ENCODE measurements at regions not wholly inside any gene's neighbourhood (a gene's known extent, or its start where the extent isn't known, plus 50 kb on each side); places are given as distances from the start of the nearest gene placed in this dataset.
A peak's percentile ranks its signal among the peaks of the same experiment; 100 is the strongest.

DNA sequence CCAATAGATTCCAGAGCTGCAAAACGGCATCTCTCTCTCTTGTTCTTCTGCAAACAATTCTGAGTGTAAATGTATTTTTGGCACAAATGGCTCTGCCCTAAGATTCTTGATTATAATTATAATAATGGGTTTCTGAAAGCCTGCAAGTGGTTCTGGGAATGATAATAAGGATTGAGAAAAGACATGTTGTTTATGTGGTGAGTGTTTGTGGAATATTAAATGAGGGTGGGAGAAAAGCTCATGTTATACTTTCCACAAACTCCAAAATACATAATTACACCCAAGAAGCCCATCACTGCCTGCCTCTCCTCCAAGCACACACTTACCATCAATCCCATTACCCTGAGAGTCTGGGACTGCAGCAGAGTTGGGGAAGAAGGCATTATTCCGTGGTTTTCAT is 460.0 kb upstream of the BRINP1 start:
- DNase-seq (ENCODE audit: low spot score): no peak

GRCh38 chr9:119827526-119827925 is 458.3 kb upstream of the BRINP1 start:
- no peak for DNase-seq (ENCODE audit: low spot score)

- no peak for DNase-seq (ENCODE audit: low spot score)
Observed at GRCh38 chr9:119827126-119827525, 457.9 kb upstream of the BRINP1 start.

GRCh38 chr9:119818726-119819435 is 449.6 kb upstream of the BRINP1 start:
- no peak for DNase-seq (ENCODE audit: low spot score)

DNA sequence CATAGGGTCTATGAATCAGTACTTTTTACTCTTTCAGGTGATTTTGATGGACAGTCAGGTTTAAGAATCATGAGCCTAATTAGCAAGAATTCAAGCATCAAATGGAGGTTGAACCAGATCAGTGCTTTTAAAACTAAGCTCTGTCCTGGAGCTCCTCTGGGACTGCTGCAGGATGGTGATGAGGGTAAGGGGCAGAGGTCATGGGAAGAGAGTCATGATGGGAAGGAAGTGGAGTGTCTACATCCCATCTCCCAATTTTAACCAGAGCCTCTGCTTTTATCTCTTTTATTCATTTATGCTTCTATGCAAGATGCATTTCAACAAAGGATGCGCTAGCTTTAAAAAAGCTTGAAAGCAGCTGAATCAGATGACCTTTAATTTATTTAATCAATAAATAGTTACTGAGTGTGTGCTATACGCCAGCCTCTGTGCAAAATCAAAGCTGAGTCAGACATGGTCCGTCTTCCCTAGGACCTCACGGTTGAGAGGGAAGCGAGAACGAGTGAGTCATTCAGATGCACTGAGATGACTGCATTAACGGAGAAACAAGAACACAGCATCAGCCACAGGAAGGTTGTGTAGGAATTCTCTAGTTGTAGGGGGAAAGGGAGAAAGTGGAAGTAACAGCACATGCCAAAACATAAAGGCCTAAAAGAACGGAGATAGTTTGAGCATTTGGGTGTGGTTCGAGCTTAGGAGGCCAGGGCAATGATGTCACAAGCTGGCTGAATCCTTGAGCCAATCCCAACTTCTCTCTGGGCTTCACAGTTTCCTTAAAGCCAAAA is 441.6 kb upstream of the BRINP1 start:
- DNase-seq (ENCODE audit: low spot score): no peak

GRCh38 chr9:119803679-119804078 is 434.4 kb upstream of the BRINP1 start:
- no peak for DNase-seq (ENCODE audit: low spot score)

GRCh38 chr9:119802621-119803020 is 433.4 kb upstream of the BRINP1 start:
- DNase-seq (ENCODE audit: low spot score): peak; percentile 84

- DNase-seq (ENCODE audit: low spot score): no peak
Observed at GRCh38 chr9:119802133-119802532, 432.9 kb upstream of the BRINP1 start.

GRCh38 chr9:119801311-119801710 is 432.1 kb upstream of the BRINP1 start:
- DNase-seq (ENCODE audit: low spot score): no peak

- no peak for DNase-seq (ENCODE audit: low spot score)
Observed at GRCh38 chr9:119795395-119795794, 426.2 kb upstream of the BRINP1 start.

GRCh38 chr9:119794836-119795235 is 425.6 kb upstream of the BRINP1 start:
- DNase-seq (ENCODE audit: low spot score): no peak

DNA sequence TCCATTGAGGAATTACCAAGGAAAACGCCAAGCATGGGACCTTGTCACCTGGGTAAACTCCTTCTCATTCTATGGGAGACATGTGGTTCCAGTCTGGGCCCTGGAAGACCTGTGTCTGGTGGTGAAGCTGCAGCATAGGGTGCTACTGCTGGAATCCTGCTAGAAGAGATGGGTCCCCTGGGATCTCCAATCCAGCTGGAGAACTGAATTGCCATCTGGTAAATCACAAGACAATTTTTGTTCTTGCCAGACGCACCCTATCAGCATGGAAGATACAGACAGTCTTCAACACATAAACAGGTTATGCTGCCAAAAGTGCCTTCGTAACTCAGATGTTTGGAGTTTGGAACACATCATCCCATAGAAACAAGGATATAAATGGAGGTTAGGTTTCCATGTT is 424.0 kb upstream of the BRINP1 start:
- DNase-seq (ENCODE audit: low spot score): no peak

DNA sequence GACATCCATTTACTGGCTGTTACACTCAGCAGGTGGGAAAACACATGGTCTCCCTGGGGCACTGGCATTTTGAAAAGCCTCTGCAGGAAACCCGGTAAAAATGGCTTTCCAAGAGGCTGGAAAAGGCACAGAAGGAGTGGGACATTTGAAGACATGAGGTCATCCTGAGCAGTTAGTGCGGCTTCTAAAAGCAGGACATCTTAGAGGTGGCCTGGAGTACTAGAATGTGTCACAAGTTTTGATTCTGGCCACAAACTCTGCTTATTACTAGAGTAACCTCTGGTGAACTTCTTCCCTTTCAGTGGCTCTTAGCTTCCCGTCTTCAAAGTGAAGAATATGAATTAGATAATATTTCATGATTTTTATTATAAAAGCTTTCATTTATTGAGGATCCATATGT is 423.0 kb upstream of the BRINP1 start:
- DNase-seq (ENCODE audit: low spot score): no peak

DNA sequence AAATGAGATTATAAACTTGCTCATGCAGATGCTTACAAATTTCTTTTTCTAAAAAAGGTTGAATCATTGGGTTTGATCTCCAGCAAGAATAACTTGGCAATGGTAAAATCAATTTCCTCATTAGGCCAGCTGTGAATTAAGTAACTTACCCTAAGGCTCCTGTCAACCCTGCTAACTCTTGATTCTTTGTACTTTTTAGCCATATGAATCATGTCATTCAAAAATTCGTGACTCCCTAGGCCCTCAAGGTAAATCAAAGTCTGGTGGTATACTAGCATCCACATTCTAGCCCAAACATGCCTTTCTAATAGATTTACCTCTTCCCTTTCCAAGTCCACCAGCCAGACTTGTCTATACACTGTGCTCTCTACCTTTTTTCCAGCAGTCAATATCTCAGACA is 420.8 kb upstream of the BRINP1 start:
- DNase-seq (ENCODE audit: low spot score): no peak

GRCh38 chr9:119788921-119789320 is 419.7 kb upstream of the BRINP1 start:
- no peak for DNase-seq (ENCODE audit: low spot score)

DNA sequence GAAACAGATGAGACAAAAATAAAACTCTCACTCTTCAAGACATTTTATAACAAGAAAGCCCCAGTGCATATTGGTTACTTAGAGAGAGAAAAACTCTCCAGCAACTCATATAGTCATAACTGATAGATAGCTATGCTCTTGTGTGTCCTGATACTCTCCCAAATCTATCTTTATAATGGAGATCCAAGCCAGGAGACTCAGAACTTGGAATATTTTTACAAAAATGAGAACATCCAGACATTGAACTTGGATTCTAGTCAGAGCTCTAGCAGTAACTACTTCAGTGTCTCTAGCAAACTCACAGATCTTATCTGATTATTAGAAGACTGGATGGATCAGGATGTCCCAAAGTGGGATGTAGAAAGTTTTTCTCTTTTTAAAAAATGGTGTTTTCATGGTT is 412.7 kb upstream of the BRINP1 start:
- DNase-seq (ENCODE audit: low spot score): no peak

DNA sequence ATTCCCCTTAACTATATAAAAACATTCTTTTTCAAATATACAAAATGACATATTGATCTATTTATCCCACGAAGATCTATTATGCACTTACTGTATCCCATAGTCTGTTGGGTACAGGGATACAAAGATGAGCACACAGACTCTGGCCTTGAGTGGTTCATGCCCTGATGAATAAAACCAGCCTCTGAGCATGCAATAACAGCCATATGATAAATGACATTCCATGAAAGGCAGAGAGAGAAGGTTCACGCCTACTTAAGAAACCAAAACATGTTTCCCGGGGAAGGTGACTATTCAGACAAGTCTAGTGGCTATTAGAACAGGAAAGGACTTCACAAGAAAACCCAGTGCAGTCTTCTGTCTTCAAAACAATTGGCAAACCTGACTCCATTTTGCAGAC is 406.2 kb upstream of the BRINP1 start:
- no peak for DNase-seq (ENCODE audit: low spot score)

DNA sequence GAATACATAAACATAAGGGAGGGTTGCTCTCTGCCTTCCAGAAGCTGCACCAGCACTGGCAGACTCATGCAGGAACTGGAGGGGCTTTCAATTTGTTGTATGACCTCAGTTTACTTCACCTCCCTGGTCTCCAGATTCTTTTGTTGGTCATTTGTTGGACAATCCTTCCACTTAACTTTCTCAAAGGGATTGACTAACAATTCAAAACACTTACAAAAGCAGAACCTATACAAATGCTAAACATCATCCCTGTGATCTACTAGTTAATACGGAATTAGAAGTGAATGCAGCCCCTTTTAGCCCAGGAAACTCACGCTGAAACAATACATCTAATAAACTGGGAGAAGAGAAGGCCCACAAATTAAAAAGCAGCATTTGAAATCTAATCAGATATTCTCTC is 404.6 kb upstream of the BRINP1 start:
- no peak for DNase-seq (ENCODE audit: low spot score)

GRCh38 chr9:119771341-119771740 is 402.1 kb upstream of the BRINP1 start:
- DNase-seq (ENCODE audit: low spot score): no peak

DNA sequence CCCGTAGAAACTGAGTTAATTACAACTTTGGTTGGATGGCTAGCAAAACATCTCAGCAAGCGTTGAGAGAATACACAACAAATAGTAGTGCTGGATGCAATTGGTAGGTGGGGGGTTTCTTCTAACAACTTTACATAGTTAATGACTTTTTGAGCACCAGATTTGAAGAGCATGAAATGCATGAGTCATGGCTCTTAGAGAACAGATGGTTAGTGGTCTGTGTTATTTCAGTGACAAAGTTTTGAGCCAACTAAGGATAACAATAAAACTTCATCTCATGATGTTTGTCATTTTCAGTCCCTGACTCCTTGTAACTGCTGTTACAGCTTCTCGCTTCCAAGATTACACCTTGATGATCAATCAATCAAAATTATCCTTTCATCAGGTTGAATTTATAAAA is 399.0 kb upstream of the BRINP1 start:
- no peak for DNase-seq (ENCODE audit: low spot score)

GRCh38 chr9:119765632-119766175 is 396.5 kb upstream of the BRINP1 start:
- no peak for DNase-seq (ENCODE audit: low spot score)

DNA sequence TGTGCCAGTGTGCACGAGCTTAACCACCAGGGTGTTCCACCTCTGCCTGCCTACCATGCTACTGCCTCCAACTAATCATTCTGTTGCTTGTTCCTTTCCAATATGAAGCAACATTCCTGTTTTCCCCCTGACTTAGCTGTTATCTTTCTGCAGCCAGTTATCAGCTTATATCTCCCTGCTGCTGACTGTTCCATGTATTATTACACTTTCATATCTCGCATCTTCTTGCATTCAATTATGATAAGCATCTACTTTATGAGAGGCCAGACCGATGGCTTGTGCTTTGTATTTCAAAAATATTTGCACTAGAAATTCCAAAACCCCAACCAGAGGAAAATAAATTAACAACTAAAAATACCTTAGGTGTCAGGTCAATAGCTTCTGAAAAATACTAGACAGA is 394.0 kb upstream of the BRINP1 start:
- DNase-seq (ENCODE audit: low spot score): no peak

- no peak for DNase-seq (ENCODE audit: low spot score)
Observed at GRCh38 chr9:119761812-119762211, 392.6 kb upstream of the BRINP1 start.

Measured in globus pallidus (tissue), 1 donor.